ENCODE measurements at regions not wholly inside any gene's neighbourhood (a gene's known extent, or its start where the extent isn't known, plus 50 kb on each side); places are given as distances from the start of the nearest gene placed in this dataset.

DNA sequence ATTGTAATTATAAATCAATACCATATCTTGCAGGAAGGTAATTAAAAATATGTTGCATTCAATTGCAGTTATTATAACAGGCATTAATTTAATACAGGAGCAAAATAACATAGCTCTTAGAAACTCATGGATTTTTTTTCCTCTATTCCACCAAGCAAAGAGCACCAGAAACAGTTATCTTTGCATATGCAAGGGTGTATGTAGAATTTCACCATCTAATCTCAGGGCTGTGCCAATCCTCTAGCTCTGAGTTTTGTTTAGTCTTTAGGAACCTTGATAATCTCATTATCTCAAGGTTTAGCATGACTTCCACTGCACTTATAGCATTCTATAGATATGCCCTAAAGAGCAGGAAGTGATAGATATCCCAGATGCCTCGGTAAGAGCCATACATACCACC is 197.5 kb downstream of the VEGFC start:
- TF ChIP-seq POLR2AphosphoS5 (IDR thresholded peaks at IDR 0.05) = no peak
- TF ChIP-seq, protein P1, sequence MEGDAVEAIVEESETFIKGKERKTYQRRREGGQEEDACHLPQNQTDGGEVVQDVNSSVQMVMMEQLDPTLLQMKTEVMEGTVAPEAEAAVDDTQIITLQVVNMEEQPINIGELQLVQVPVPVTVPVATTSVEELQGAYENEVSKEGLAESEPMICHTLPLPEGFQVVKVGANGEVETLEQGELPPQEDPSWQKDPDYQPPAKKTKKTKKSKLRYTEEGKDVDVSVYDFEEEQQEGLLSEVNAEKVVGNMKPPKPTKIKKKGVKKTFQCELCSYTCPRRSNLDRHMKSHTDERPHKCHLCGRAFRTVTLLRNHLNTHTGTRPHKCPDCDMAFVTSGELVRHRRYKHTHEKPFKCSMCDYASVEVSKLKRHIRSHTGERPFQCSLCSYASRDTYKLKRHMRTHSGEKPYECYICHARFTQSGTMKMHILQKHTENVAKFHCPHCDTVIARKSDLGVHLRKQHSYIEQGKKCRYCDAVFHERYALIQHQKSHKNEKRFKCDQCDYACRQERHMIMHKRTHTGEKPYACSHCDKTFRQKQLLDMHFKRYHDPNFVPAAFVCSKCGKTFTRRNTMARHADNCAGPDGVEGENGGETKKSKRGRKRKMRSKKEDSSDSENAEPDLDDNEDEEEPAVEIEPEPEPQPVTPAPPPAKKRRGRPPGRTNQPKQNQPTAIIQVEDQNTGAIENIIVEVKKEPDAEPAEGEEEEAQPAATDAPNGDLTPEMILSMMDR (IDR thresholded peaks at IDR 0.05) = no peak
